ENCODE measurements at regions not wholly inside any gene's neighbourhood (a gene's known extent, or its start where the extent isn't known, plus 50 kb on each side); places are given as distances from the start of the nearest gene placed in this dataset.

DNA sequence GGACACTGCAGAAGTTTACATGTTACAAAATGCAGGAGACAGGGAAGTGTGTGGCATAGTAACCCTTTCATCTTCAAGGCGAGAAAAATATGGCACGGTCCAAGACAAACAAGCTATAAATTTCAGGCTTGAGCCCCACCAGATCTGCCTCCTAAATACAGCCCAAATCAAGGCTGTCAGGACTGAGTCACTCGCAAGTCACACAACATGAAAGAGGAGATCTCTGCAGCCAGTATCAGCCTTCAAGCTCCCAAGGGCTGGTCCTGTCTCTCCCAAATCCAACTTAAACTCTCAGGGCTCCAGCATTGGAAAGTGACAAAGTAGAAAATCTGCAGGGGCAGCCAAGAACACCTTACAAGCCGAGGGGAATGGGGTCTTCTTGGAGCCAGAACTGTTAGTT, 106.3 kb upstream of the GATA6 start:
- TF ChIP-seq, protein P1, sequence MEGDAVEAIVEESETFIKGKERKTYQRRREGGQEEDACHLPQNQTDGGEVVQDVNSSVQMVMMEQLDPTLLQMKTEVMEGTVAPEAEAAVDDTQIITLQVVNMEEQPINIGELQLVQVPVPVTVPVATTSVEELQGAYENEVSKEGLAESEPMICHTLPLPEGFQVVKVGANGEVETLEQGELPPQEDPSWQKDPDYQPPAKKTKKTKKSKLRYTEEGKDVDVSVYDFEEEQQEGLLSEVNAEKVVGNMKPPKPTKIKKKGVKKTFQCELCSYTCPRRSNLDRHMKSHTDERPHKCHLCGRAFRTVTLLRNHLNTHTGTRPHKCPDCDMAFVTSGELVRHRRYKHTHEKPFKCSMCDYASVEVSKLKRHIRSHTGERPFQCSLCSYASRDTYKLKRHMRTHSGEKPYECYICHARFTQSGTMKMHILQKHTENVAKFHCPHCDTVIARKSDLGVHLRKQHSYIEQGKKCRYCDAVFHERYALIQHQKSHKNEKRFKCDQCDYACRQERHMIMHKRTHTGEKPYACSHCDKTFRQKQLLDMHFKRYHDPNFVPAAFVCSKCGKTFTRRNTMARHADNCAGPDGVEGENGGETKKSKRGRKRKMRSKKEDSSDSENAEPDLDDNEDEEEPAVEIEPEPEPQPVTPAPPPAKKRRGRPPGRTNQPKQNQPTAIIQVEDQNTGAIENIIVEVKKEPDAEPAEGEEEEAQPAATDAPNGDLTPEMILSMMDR (IDR thresholded peaks at IDR 0.05) = no peak
- no peak for TF ChIP-seq POLR2A (IDR thresholded peaks at IDR 0.05)

Data from thyroid gland (tissue), 4 donors.